ENCODE measurements at regions not wholly inside any gene's neighbourhood (a gene's known extent, or its start where the extent isn't known, plus 50 kb on each side); places are given as distances from the start of the nearest gene placed in this dataset.

GRCh38 chr13:63190742-63191141 lies 1775.1 kb upstream of the PCDH20 start:
- H3K27ac ChIP-seq (ENCODE audit: low read depth, low read length), result peak overlapping the region; percentile 59
- no peaks in the 10 kb centered on the region for H3K27me3 ChIP-seq (ENCODE audit: insufficient read depth, low read length)
- peak overlapping the region; percentile 23; the same call in 1 of the 2 replicates for H3K4me3 ChIP-seq (ENCODE audit: low read depth, low read length)
- no peaks in the 10 kb centered on the region for H3K36me3 ChIP-seq (ENCODE audit: insufficient read depth, low read length)
- H2AFZ ChIP-seq (ENCODE audit: low read length, unreplicated experiment), result peak overlapping the region; percentile 52
- no peaks in the 10 kb centered on the region for H3K79me2 ChIP-seq (ENCODE audit: control insufficient read depth, insufficient read depth, low read length, unreplicated experiment)
- H3K4me1 ChIP-seq (ENCODE audit: control insufficient read depth, insufficient read depth, low read length, unreplicated experiment), result peaks cover 10% of the 10 kb centered on the region

- Histone ChIP-seq H3K79me2 (ENCODE audit: control insufficient read depth, insufficient read depth, low read length, unreplicated experiment) (no peaks in the 10 kb centered on the region), H3K4me1 (ENCODE audit: control insufficient read depth, insufficient read depth, low read length, unreplicated experiment) (peaks cover 10% of the 10 kb centered on the region), H3K27me3 (ENCODE audit: insufficient read depth, low read length) (no peaks in the 10 kb centered on the region), H3K4me3 (ENCODE audit: low read depth, low read length) (peak overlapping the region; percentile 23; the same call in 1 of the 2 replicates), H3K36me3 (ENCODE audit: insufficient read depth, low read length) (no peaks in the 10 kb centered on the region), H2AFZ (ENCODE audit: low read length, unreplicated experiment) (peak overlapping the region; percentile 52), H3K27ac (ENCODE audit: low read depth, low read length) (peak overlapping the region; percentile 59)
These were observed 1774.6 kb upstream of the PCDH20 start for GRCh38 chr13:63190219-63190618.

- H3K4me3 ChIP-seq (ENCODE audit: low read depth, low read length), result no peak overlapping the region
- no peaks in the 10 kb centered on the region for H3K36me3 ChIP-seq (ENCODE audit: insufficient read depth, low read length)
- H3K27ac ChIP-seq (ENCODE audit: low read depth, low read length), result no peak overlapping the region
- no peak overlapping the region for H2AFZ ChIP-seq (ENCODE audit: low read length, unreplicated experiment)
- peaks cover 10% of the 10 kb centered on the region for H3K4me1 ChIP-seq (ENCODE audit: control insufficient read depth, insufficient read depth, low read length, unreplicated experiment)
- H3K27me3 ChIP-seq (ENCODE audit: insufficient read depth, low read length), result no peaks in the 10 kb centered on the region
- H3K79me2 ChIP-seq (ENCODE audit: control insufficient read depth, insufficient read depth, low read length, unreplicated experiment), result no peaks in the 10 kb centered on the region
These were observed 1774.1 kb upstream of the PCDH20 start for GRCh38 chr13:63189712-63190111.

- H2AFZ ChIP-seq (ENCODE audit: low read length, unreplicated experiment), result no peak overlapping the region
- H3K27ac ChIP-seq (ENCODE audit: low read depth, low read length), result no peak overlapping the region
- no peaks in the 10 kb centered on the region for H3K27me3 ChIP-seq (ENCODE audit: insufficient read depth, low read length)
- no peaks in the 10 kb centered on the region for H3K79me2 ChIP-seq (ENCODE audit: control insufficient read depth, insufficient read depth, low read length, unreplicated experiment)
- no peaks in the 10 kb centered on the region for H3K36me3 ChIP-seq (ENCODE audit: insufficient read depth, low read length)
- no peaks in the 10 kb centered on the region for H3K4me1 ChIP-seq (ENCODE audit: control insufficient read depth, insufficient read depth, low read length, unreplicated experiment)
- H3K4me3 ChIP-seq (ENCODE audit: low read depth, low read length), result no peak overlapping the region
These were observed 1769.0 kb upstream of the PCDH20 start for GRCh38 chr13:63184693-63185092.

- H3K79me2 ChIP-seq (ENCODE audit: control insufficient read depth, insufficient read depth, low read length, unreplicated experiment), result no peaks in the 10 kb centered on the region
- H2AFZ ChIP-seq (ENCODE audit: low read length, unreplicated experiment), result no peak overlapping the region
- no peaks in the 10 kb centered on the region for H3K27me3 ChIP-seq (ENCODE audit: insufficient read depth, low read length)
- no peak overlapping the region for H3K27ac ChIP-seq (ENCODE audit: low read depth, low read length)
- no peaks in the 10 kb centered on the region for H3K4me1 ChIP-seq (ENCODE audit: control insufficient read depth, insufficient read depth, low read length, unreplicated experiment)
- H3K36me3 ChIP-seq (ENCODE audit: insufficient read depth, low read length), result no peaks in the 10 kb centered on the region
- no peak overlapping the region for H3K4me3 ChIP-seq (ENCODE audit: low read depth, low read length)
These were observed 1759.9 kb upstream of the PCDH20 start for GRCh38 chr13:63175536-63175935.

GRCh38 chr13:63167699-63168337 lies 1752.2 kb upstream of the PCDH20 start:
- no peak overlapping the region for H3K27ac ChIP-seq (ENCODE audit: low read depth, low read length)
- no peaks in the 10 kb centered on the region for H3K79me2 ChIP-seq (ENCODE audit: control insufficient read depth, insufficient read depth, low read length, unreplicated experiment)
- H3K4me1 ChIP-seq (ENCODE audit: control insufficient read depth, insufficient read depth, low read length, unreplicated experiment), result no peaks in the 10 kb centered on the region
- no peaks in the 10 kb centered on the region for H3K27me3 ChIP-seq (ENCODE audit: insufficient read depth, low read length)
- H3K36me3 ChIP-seq (ENCODE audit: insufficient read depth, low read length), result no peaks in the 10 kb centered on the region
- peak overlapping the region; percentile 62 for H2AFZ ChIP-seq (ENCODE audit: low read length, unreplicated experiment)
- peak overlapping the region; percentile 44; the same call in 1 of the 2 replicates for H3K4me3 ChIP-seq (ENCODE audit: low read depth, low read length)

GRCh38 chr13:63166345-63166744 lies 1750.7 kb upstream of the PCDH20 start:
- Histone ChIP-seq H3K36me3 (ENCODE audit: insufficient read depth, low read length) (no peaks in the 10 kb centered on the region), H3K4me3 (ENCODE audit: low read depth, low read length) (no peak overlapping the region), H3K4me1 (ENCODE audit: control insufficient read depth, insufficient read depth, low read length, unreplicated experiment) (no peaks in the 10 kb centered on the region), H3K27ac (ENCODE audit: low read depth, low read length) (no peak overlapping the region), H3K27me3 (ENCODE audit: insufficient read depth, low read length) (no peaks in the 10 kb centered on the region), H2AFZ (ENCODE audit: low read length, unreplicated experiment) (no peak overlapping the region), H3K79me2 (ENCODE audit: control insufficient read depth, insufficient read depth, low read length, unreplicated experiment) (no peaks in the 10 kb centered on the region)

- no peak overlapping the region for H2AFZ ChIP-seq (ENCODE audit: low read length, unreplicated experiment)
- no peak overlapping the region for H3K27ac ChIP-seq (ENCODE audit: low read depth, low read length)
- H3K4me1 ChIP-seq (ENCODE audit: control insufficient read depth, insufficient read depth, low read length, unreplicated experiment), result no peaks in the 10 kb centered on the region
- H3K79me2 ChIP-seq (ENCODE audit: control insufficient read depth, insufficient read depth, low read length, unreplicated experiment), result no peaks in the 10 kb centered on the region
- no peak overlapping the region for H3K4me3 ChIP-seq (ENCODE audit: low read depth, low read length)
- no peaks in the 10 kb centered on the region for H3K36me3 ChIP-seq (ENCODE audit: insufficient read depth, low read length)
- no peaks in the 10 kb centered on the region for H3K27me3 ChIP-seq (ENCODE audit: insufficient read depth, low read length)
These were observed 1748.3 kb upstream of the PCDH20 start for GRCh38 chr13:63163903-63164302.

- Histone ChIP-seq H3K27me3 (ENCODE audit: insufficient read depth, low read length) (no peaks in the 10 kb centered on the region), H3K27ac (ENCODE audit: low read depth, low read length) (no peak overlapping the region), H3K4me1 (ENCODE audit: control insufficient read depth, insufficient read depth, low read length, unreplicated experiment) (no peaks in the 10 kb centered on the region), H3K36me3 (ENCODE audit: insufficient read depth, low read length) (no peaks in the 10 kb centered on the region), H3K4me3 (ENCODE audit: low read depth, low read length) (no peak overlapping the region), H2AFZ (ENCODE audit: low read length, unreplicated experiment) (no peak overlapping the region), H3K79me2 (ENCODE audit: control insufficient read depth, insufficient read depth, low read length, unreplicated experiment) (no peaks in the 10 kb centered on the region)
These were observed 1745.6 kb upstream of the PCDH20 start for GRCh38 chr13:63161219-63161618.

- H3K4me1 ChIP-seq (ENCODE audit: control insufficient read depth, insufficient read depth, low read length, unreplicated experiment), result no peaks in the 10 kb centered on the region
- H3K27me3 ChIP-seq (ENCODE audit: insufficient read depth, low read length), result no peaks in the 10 kb centered on the region
- H3K27ac ChIP-seq (ENCODE audit: low read depth, low read length), result no peak overlapping the region
- no peak overlapping the region for H3K4me3 ChIP-seq (ENCODE audit: low read depth, low read length)
- H2AFZ ChIP-seq (ENCODE audit: low read length, unreplicated experiment), result no peak overlapping the region
- H3K36me3 ChIP-seq (ENCODE audit: insufficient read depth, low read length), result no peaks in the 10 kb centered on the region
- H3K79me2 ChIP-seq (ENCODE audit: control insufficient read depth, insufficient read depth, low read length, unreplicated experiment), result no peaks in the 10 kb centered on the region
These were observed 1741.2 kb upstream of the PCDH20 start for GRCh38 chr13:63156816-63157215.

- Histone ChIP-seq H2AFZ (ENCODE audit: low read length, unreplicated experiment) (no peak overlapping the region), H3K4me1 (ENCODE audit: control insufficient read depth, insufficient read depth, low read length, unreplicated experiment) (no peaks in the 10 kb centered on the region), H3K36me3 (ENCODE audit: insufficient read depth, low read length) (no peaks in the 10 kb centered on the region), H3K79me2 (ENCODE audit: control insufficient read depth, insufficient read depth, low read length, unreplicated experiment) (no peaks in the 10 kb centered on the region), H3K4me3 (ENCODE audit: low read depth, low read length) (no peak overlapping the region), H3K27me3 (ENCODE audit: insufficient read depth, low read length) (no peaks in the 10 kb centered on the region), H3K27ac (ENCODE audit: low read depth, low read length) (no peak overlapping the region)
These were observed 1733.7 kb upstream of the PCDH20 start for GRCh38 chr13:63149375-63149774.

All from ACC112 (cell line).